ENCODE measurements at regions not wholly inside any gene's neighbourhood (a gene's known extent, or its start where the extent isn't known, plus 50 kb on each side); places are given as distances from the start of the nearest gene placed in this dataset.

DNA sequence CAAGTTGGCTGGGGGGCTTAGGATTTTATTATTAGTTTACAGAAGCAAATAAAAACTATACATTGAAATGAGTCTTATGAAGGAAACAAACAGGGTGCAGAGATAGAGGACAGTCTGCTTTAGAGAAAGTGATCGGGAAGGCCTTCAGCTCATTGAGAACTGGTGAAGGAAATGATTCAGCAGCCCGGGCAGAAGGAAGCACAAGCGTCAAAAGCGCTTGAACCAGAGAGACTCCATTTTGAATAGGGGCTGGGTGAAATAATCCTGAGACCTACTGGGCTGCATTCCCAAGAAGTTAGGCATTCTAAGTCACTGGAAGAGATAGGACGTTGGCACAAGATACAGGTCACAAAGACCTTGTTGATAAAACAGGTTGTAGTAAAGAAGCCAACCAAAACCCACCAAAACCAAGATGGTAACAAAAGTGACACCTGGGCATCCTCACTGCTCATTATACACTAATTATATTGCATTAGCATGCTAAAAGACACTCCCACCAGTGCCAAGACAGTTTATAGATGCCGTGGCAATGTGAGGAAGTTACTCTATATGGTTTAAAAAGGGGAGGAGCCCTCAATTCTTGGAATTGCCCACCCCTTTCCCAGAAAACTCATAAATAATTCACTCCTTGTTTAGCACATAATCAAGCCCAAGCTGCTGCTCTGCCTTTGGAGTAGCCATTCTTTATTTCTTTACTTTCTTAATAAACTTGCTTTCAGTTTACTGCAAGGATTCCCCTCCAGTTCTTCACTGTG is 83.1 kb upstream of the MPP7 start:
- FAIRE-seq = no peak
- TF ChIP-seq ZNF30 (CRISPR knock-in tag; IDR thresholded peaks at IDR 0.05) (no peak), ZNF773 (CRISPR knock-in tag; IDR thresholded peaks at IDR 0.05; ENCODE audit: borderline replicate concordance) (no peak), CENPX (CRISPR knock-in tag; IDR thresholded peaks at IDR 0.05) (no peak), DDIT3 (CRISPR knock-in tag; IDR thresholded peaks at IDR 0.05) (no peak), ZBTB21 (CRISPR knock-in tag; IDR thresholded peaks at IDR 0.05) (no peak), ZNF383 (CRISPR knock-in tag; IDR thresholded peaks at IDR 0.05; ENCODE audit: borderline replicate concordance) (no peak), PAF1 (CRISPR knock-in tag; IDR thresholded peaks at IDR 0.05) (no peak), BHLHE40 (IDR thresholded peaks at IDR 0.05; ENCODE audit: low read length) (no peak), SNRNP70 (IDR thresholded peaks at IDR 0.05; ENCODE audit: low read depth, low read length) (no peak), ZNF775 (CRISPR knock-in tag; IDR thresholded peaks at IDR 0.05; ENCODE audit: borderline replicate concordance) (no peak), THYN1 (CRISPR knock-in tag; IDR thresholded peaks at IDR 0.05; ENCODE audit: borderline replicate concordance, low read depth) (no peak)
- Histone ChIP-seq H2AFZ (ENCODE audit: low read length) (peak overlapping the region; percentile 85), H3K4me3 (replicated peaks in 1 of 3; ENCODE audit: insufficient read depth in 1 of 3, low read depth in 2 of 3, low read length in 3 of 3) (no peak overlapping the region), H3K4me2 (ENCODE audit: low read depth, low read length) (peak overlapping the region; percentile 67), H3K27ac (ENCODE audit: extremely low read length, insufficient read depth, low read length) (no peak overlapping the region), H3K27me3 (ENCODE audit: control insufficient read depth in 1 of 2, insufficient read depth in 2 of 2, low read length in 2 of 2) (peaks cover 1 to 4% of the 10 kb centered on the region in 2 experiments; a peak in 2 of 5 replicates), H3K4me1 (ENCODE audit: insufficient read depth, low read length) (peaks cover 16% of the 10 kb centered on the region), H3K36me3 (replicated peaks in 1 of 2; ENCODE audit: control insufficient read depth in 1 of 2, insufficient read depth in 2 of 2, low read length in 2 of 2) (no peaks in the 10 kb centered on the region), H3K9me3 (ENCODE audit: low read length) (no peaks in the 10 kb centered on the region), H3K79me2 (ENCODE audit: insufficient read depth, low read length) (no peaks in the 10 kb centered on the region), H3K9ac (ENCODE audit: insufficient read depth, low read depth, low read length) (no peak overlapping the region), H4K20me1 (ENCODE audit: insufficient read depth, low read length) (no peaks in the 10 kb centered on the region)
- ChIA-PET CTCF (ENCODE audit: low intra/inter-chr PET ratio, low total read pairs) (no interaction called here), POLR2A (no interaction called here)
- in situ Hi-C loops (cut with HindIII; ENCODE audit: extremely low pct_ligation_motif_present, low pct_unique_long_range_greater_than_20kb) = loop anchor here (25.0 kb wide), 2 partner anchors 649 to 824 kb away; partner anchors contain the start of gene MKX
- no peak for DNase-seq (ENCODE audit: low spot score)
- intact Hi-C loops (cut with micrococcal nuclease; ENCODE audit: unreplicated experiment) = no loop called here
- 52% methylated on average over 6 of the region's 6 CpGs for WGBS (ENCODE audit: low lambda C conversion rate)
- ATAC-seq = no peak
- no TSS peak for BruUV-seq (replicated peaks)

All from HepG2 (cell line).